CD14-positive monocyte (primary cell): ENCODE measurements at regions not wholly inside any gene's neighbourhood (a gene's known extent, or its start where the extent isn't known, plus 50 kb on each side); places are given as distances from the start of the nearest gene placed in this dataset.

Experiments used
- DNase-seq, 3 donors: peaks; one replicate each; pipeline ENCODE4 v3.0.0-alpha.2; 2011 to 2022
- H2AFZ ChIP-seq: 2 replicates; pipeline ENCODE4 v1.6.0; 2012; ENCODE audit warnings: mild to moderate bottlenecking, low read depth, low read length, inconsistent platforms; ENCODE audit not compliant: insufficient read depth, poor library complexity, severe bottlenecking
- H3K27ac ChIP-seq, 2 donors: 1 replicate in 1 of 2; 2 replicates in 1 of 2; pipeline ENCODE4 v1.5.1; 2012 to 2013; ENCODE audit warnings: low read length in 2 of 2, control low read depth in 1 of 2, inconsistent platforms in 1 of 2, low read depth in 1 of 2, mild to moderate bottlenecking in 1 of 2
- H3K27me3 ChIP-seq, 2 donors: one replicate each; pipeline versions ENCODE4 v1.6.0 to v1.6.1; 2011 to 2013; ENCODE audit warnings: low read length in 2 of 2; ENCODE audit not compliant: control insufficient read depth in 2 of 2, insufficient read depth in 2 of 2
- H3K36me3 ChIP-seq, 2 donors: replicated peaks in 1 of 2; 1 replicate in 1 of 2; 2 replicates in 1 of 2; pipeline versions ENCODE4 v1.5.1 to v1.6.1; 2012 to 2013; ENCODE audit warnings: low read length in 2 of 2, control low read depth in 1 of 2, inconsistent platforms in 1 of 2, mild to moderate bottlenecking in 1 of 2; ENCODE audit not compliant: insufficient read depth in 2 of 2, control insufficient read depth in 1 of 2
- H3K4me1 ChIP-seq, 2 donors: 1 replicate in 1 of 2; 2 replicates in 1 of 2; pipeline versions ENCODE4 v1.5.1 to v1.6.1; 2012 to 2013; ENCODE audit warnings: low read length in 2 of 2, control low read depth in 1 of 2, inconsistent platforms in 1 of 2, mild to moderate bottlenecking in 1 of 2, moderate library complexity in 1 of 2; ENCODE audit not compliant: insufficient read depth in 2 of 2, control insufficient read depth in 1 of 2
- H3K4me2 ChIP-seq: replicated peaks from 2 replicates; pipeline ENCODE3; 2012; ENCODE audit warnings: low read length, moderate library complexity, mild to moderate bottlenecking; ENCODE audit not compliant: poor library complexity, severe bottlenecking; ENCODE audit errors: extremely low read depth
- H3K4me3 ChIP-seq, 3 experiments: fragments of 200-600 bp in 1 of 3; sonication (generic) in 1 of 3; replicated peaks in 1 of 3; 1 replicate in 2 of 3; 2 replicates in 1 of 3; pipeline ENCODE4 v1.5.1; 2011 to 2013; ENCODE audit warnings: low read length in 3 of 3, mild to moderate bottlenecking in 3 of 3, control low read depth in 2 of 3, low read depth in 2 of 3, inconsistent platforms in 1 of 3, moderate library complexity in 1 of 3
- H3K79me2 ChIP-seq: 2 replicates; pipeline ENCODE4 v1.6.0; 2012; ENCODE audit warnings: mild to moderate bottlenecking, control low read depth, inconsistent platforms, low read length, moderate library complexity; ENCODE audit not compliant: insufficient read depth
- H3K9ac ChIP-seq: 2 replicates; pipeline ENCODE4 v1.6.0; 2017; ENCODE audit warnings: low read length, mild to moderate bottlenecking; ENCODE audit not compliant: insufficient read depth, poor library complexity, severe bottlenecking
- H3K9me3 ChIP-seq, 2 donors: replicated peaks in 1 of 2; 1 replicate in 1 of 2; 2 replicates in 1 of 2; pipeline versions ENCODE4 v1.5.1 to v1.6.1; 2012 to 2013; ENCODE audit warnings: low read length in 2 of 2, control low read depth in 1 of 2; ENCODE audit not compliant: control insufficient read depth in 1 of 2, insufficient read depth in 1 of 2
- H4K20me1 ChIP-seq: 2 replicates; pipeline ENCODE4 v1.6.0; 2012; ENCODE audit warnings: mild to moderate bottlenecking, low read length, control low read depth, moderate library complexity; ENCODE audit not compliant: insufficient read depth
- H3K27ac Mint-ChIP-seq, 7 donors: one replicate each; pipeline ENCODE4 v1.8.0; 2020; ENCODE audit warnings: mild to moderate bottlenecking in 7 of 7, mixed read lengths in 7 of 7, moderate library complexity in 6 of 7, inconsistent platforms in 2 of 7
- H3K27me3 Mint-ChIP-seq, 3 donors: one replicate each; pipeline ENCODE4 v1.8.0; 2021 to 2022; ENCODE audit warnings: low read depth in 3 of 3, mild to moderate bottlenecking in 3 of 3, mixed read lengths in 3 of 3, moderate library complexity in 3 of 3, inconsistent platforms in 1 of 3
- H3K36me3 Mint-ChIP-seq, 2 donors: one replicate each; pipeline ENCODE4 v1.8.0; 2020; ENCODE audit warnings: mixed read lengths in 2 of 2, inconsistent platforms in 1 of 2, mild to moderate bottlenecking in 1 of 2
- H3K4me1 Mint-ChIP-seq: one replicate; pipeline ENCODE4 v1.8.0; 2020; ENCODE audit warnings: mild to moderate bottlenecking, mixed read lengths
- H3K4me3 Mint-ChIP-seq, 2 donors: one replicate each; pipeline ENCODE4 v1.8.0; 2020; ENCODE audit warnings: mild to moderate bottlenecking in 2 of 2, mixed read lengths in 2 of 2, moderate library complexity in 1 of 2
- H3K9me3 Mint-ChIP-seq, 7 donors: one replicate each; pipeline ENCODE4 v1.8.0; 2020 to 2022; ENCODE audit warnings: mixed read lengths in 7 of 7, mild to moderate bottlenecking in 6 of 7, moderate library complexity in 6 of 7, inconsistent platforms in 2 of 7
- WGBS: methylation state at CpG from one replicate; pipeline ENCODE4 v1.1.5; 2013; ENCODE audit warnings: missing lambda C conversion rate; ENCODE audit not compliant: insufficient coverage; 5-methylcytosine and 5-hydroxymethylcytosine counted together
- intact Hi-C, 2 donors: fragments of 100-400 bp; cut with micrococcal nuclease; formaldehyde crosslinking; loops; one replicate each; pipeline versions ENCODE4 v1.15.0 to v1.15.1; 2023
- TF ChIP-seq, protein P1 (sequence below): fragments of 200-600 bp; IDR thresholded peaks from one replicate; pipeline ENCODE4 v1.8.0; 2022; ENCODE audit warnings: antibody characterized with exemption, mild to moderate bottlenecking

DNA sequence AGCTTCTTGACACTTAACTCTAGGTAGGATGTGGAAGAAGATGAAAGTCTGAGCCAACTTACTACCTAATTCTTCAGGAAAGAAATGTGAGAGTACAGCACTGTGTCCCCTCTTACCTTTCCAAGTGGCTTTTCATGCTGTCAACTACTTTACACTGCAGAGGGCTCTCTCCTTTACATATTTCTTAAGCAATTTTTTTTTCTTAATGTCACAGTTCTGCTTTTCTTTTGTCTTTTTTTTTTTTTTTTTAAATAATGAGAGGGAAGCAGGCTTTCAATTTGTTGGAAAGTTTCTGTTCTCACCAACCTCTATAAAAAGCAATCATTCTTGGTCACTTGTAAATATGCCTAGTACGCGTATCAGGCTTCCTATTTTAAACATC, 212.7 kb upstream of the MIR17HG start:
- H3K4me1 Mint-ChIP-seq: peaks cover 18% of the 10 kb centered on the region

DNA sequence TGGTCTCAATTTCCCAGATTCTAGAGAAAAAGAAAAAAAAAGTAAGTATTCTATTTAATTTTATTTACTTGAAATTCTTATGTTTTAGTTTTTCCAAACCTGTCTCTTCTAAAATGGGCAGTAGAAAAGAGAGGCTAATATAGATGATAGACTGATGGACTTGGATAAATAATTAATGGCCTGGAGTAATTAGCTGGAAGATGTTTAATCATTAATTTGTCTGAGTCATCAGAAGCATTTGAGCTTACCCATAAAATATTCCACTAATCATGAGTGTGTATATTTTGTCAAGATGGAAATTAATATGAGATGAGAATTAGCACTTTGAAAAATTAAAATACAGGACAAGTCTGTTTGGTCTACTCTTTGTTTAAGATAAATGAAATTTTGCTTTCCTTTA, 212.1 kb upstream of the MIR17HG start:
- H3K27me3 Mint-ChIP-seq: peaks cover 0 to 2% (median 0%) of the 10 kb centered on the region in 3 donors
- H4K20me1 ChIP-seq: no peaks in the 10 kb centered on the region
- H3K4me1 Mint-ChIP-seq: peaks cover 18% of the 10 kb centered on the region
- H2AFZ ChIP-seq: no peak overlapping the region
- peaks cover 12 to 17% of the 10 kb centered on the region in 2 donors for H3K4me1 ChIP-seq
- H3K79me2 ChIP-seq: no peaks in the 10 kb centered on the region
- H3K9me3 ChIP-seq: no peaks in the 10 kb centered on the region
- H3K27ac ChIP-seq: no peak overlapping the region
- no peak overlapping the region for H3K4me2 ChIP-seq
- no peak overlapping the region for H3K4me3 Mint-ChIP-seq
- no peak for DNase-seq
- TF ChIP-seq, protein P1, sequence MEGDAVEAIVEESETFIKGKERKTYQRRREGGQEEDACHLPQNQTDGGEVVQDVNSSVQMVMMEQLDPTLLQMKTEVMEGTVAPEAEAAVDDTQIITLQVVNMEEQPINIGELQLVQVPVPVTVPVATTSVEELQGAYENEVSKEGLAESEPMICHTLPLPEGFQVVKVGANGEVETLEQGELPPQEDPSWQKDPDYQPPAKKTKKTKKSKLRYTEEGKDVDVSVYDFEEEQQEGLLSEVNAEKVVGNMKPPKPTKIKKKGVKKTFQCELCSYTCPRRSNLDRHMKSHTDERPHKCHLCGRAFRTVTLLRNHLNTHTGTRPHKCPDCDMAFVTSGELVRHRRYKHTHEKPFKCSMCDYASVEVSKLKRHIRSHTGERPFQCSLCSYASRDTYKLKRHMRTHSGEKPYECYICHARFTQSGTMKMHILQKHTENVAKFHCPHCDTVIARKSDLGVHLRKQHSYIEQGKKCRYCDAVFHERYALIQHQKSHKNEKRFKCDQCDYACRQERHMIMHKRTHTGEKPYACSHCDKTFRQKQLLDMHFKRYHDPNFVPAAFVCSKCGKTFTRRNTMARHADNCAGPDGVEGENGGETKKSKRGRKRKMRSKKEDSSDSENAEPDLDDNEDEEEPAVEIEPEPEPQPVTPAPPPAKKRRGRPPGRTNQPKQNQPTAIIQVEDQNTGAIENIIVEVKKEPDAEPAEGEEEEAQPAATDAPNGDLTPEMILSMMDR: no peak
- H3K9ac ChIP-seq: no peak overlapping the region
- intact Hi-C loops: no loop called here
- H3K36me3 ChIP-seq: no peaks in the 10 kb centered on the region
- no peak overlapping the region for H3K4me3 ChIP-seq
- H3K27ac Mint-ChIP-seq: no peak overlapping the region
- H3K36me3 Mint-ChIP-seq: no peaks in the 10 kb centered on the region
- H3K9me3 Mint-ChIP-seq: peaks cover 0 to 2% (median 0%) of the 10 kb centered on the region in 7 donors
- no peaks in the 10 kb centered on the region for H3K27me3 ChIP-seq

More for the DNA sequence above, 212.7 kb upstream of the MIR17HG start:
- intact Hi-C loops: no loop called here
- peak overlapping the region in 1 of 2 donors; percentile 72 for H3K4me3 Mint-ChIP-seq
- H3K4me2 ChIP-seq: peak overlapping the region; percentile 57
- no CpG with 5 or more reads among the region's 2 CpGs for whole genome bisulfite sequencing
- H2AFZ ChIP-seq: peak overlapping the region; percentile 56
- H3K36me3 ChIP-seq: no peaks in the 10 kb centered on the region
- H3K79me2 ChIP-seq: no peaks in the 10 kb centered on the region
- no peaks in the 10 kb centered on the region for H3K27me3 ChIP-seq
- H3K9me3 Mint-ChIP-seq: peaks cover 0 to 2% (median 0%) of the 10 kb centered on the region in 7 donors
- no peak overlapping the region for H3K9ac ChIP-seq
- H3K27me3 Mint-ChIP-seq: peaks cover 0 to 2% (median 0%) of the 10 kb centered on the region in 3 donors
- no peaks in the 10 kb centered on the region for H3K9me3 ChIP-seq
- no peaks in the 10 kb centered on the region for H3K36me3 Mint-ChIP-seq
- peak overlapping the region in 1 of 2 donors; percentile 4 for H3K27ac ChIP-seq
- peak in 2 of 3 donors; percentile 8 to 31 for DNase-seq
- peak overlapping the region in 4 of 7 donors; percentile 5 to 72 (median 45) for H3K27ac Mint-ChIP-seq
- H3K4me1 ChIP-seq: peaks cover 12 to 17% of the 10 kb centered on the region in 2 donors
- peak overlapping the region; percentile 7 to 65 (median 32) for H3K4me3 ChIP-seq
- TF ChIP-seq, protein P1: no peak
- no peaks in the 10 kb centered on the region for H4K20me1 ChIP-seq
